B cell (primary cell): ENCODE measurements at regions not wholly inside any gene's neighbourhood (a gene's known extent, or its start where the extent isn't known, plus 50 kb on each side); places are given as distances from the start of the nearest gene placed in this dataset.

Experiments
- ATAC-seq: fragments of 200-7000 bp; cut with Tn5 transposase; one replicate; pipeline ENCODE4 v1.10.0; 2021; ENCODE audit warnings: low read depth, mild to moderate bottlenecking, moderate number of reproducible peaks, moderate library complexity
- CTCF ChIA-PET: fragments of 350-600 bp; sonication (Branson Sonifier 250); formaldehyde crosslinking; loops from one replicate; lab custom pipeline; 2021; ENCODE audit warnings: antibody characterized with exemption, inconsistent platforms; lab: Charles Lee
- POLR2A ChIA-PET: fragments of 350-600 bp; sonication (Branson Sonifier 250); formaldehyde crosslinking; loops from one replicate; lab custom pipeline; 2021; ENCODE audit warnings: antibody characterized with exemption; lab: Charles Lee
- DNase-seq: peaks from one replicate; pipeline ENCODE4 v3.0.0; 2013
- H2AFZ ChIP-seq: 2 replicates; pipeline ENCODE4 v1.6.1; 2012; ENCODE audit warnings: mild to moderate bottlenecking, low read depth, low read length; ENCODE audit not compliant: insufficient read depth, poor library complexity, severe bottlenecking
- H3K27ac ChIP-seq, 2 donors: 1 replicate in 1 of 2; 2 replicates in 1 of 2; pipeline ENCODE4 v1.5.1; 2012 to 2013; ENCODE audit warnings: low read length in 2 of 2, mild to moderate bottlenecking in 2 of 2, moderate library complexity in 1 of 2
- H3K27me3 ChIP-seq, 4 experiments: fragments of 200-600 bp in 1 of 4; sonication (generic) in 1 of 4; replicated peaks in 1 of 4; 1 replicate in 2 of 4; 2 replicates in 2 of 4; pipeline versions ENCODE4 v1.6.1 to v1.7.0; 2013 to 2016; ENCODE audit warnings: low read length in 3 of 4, mild to moderate bottlenecking in 2 of 4, mixed read lengths in 1 of 4, moderate library complexity in 1 of 4; ENCODE audit not compliant: insufficient read depth in 4 of 4, control insufficient read depth in 3 of 4; ENCODE audit errors: control extremely low read depth in 1 of 4
- H3K36me3 ChIP-seq, 2 experiments: replicated peaks in 1 of 2; 1 replicate in 1 of 2; 2 replicates in 1 of 2; pipeline versions ENCODE4 v1.6.1 to v1.7.1; 2013; ENCODE audit warnings: low read length in 1 of 2; ENCODE audit not compliant: insufficient read depth in 2 of 2, control insufficient read depth in 1 of 2; ENCODE audit errors: control extremely low read depth in 1 of 2, extremely low read depth in 1 of 2
- H3K4me1 ChIP-seq, 2 donors: fragments of 200-600 bp in 1 of 2; sonication (generic) in 1 of 2; 1 replicate in 1 of 2; 2 replicates in 1 of 2; pipeline versions ENCODE4 v1.5.1 to v1.6.1; 2013 to 2017; ENCODE audit warnings: low read length in 2 of 2; ENCODE audit not compliant: control insufficient read depth in 2 of 2, insufficient read depth in 2 of 2
- H3K4me2 ChIP-seq: replicated peaks from 2 replicates; pipeline ENCODE3; 2012; ENCODE audit warnings: mild to moderate bottlenecking, low read depth, low read length; ENCODE audit not compliant: poor library complexity, severe bottlenecking
- H3K4me3 ChIP-seq, 5 experiments: fragments of 200-600 bp in 1 of 5; sonication (generic) in 1 of 5; 1 replicate in 3 of 5; 2 replicates in 2 of 5; pipeline versions ENCODE4 v1.5.1 to v1.7.0; 2011 to 2016; ENCODE audit warnings: low read length in 4 of 5, mild to moderate bottlenecking in 4 of 5, low read depth in 2 of 5, control low read depth in 1 of 5, moderate library complexity in 1 of 5; ENCODE audit not compliant: insufficient read depth in 1 of 5; ENCODE audit errors: control extremely low read depth in 1 of 5, extremely low read depth in 1 of 5
- H3K79me2 ChIP-seq: fragments of 200-600 bp; sonication (generic); one replicate; pipeline ENCODE4 v1.6.0; 2016; ENCODE audit warnings: low read length; ENCODE audit not compliant: control insufficient read depth, insufficient read depth
- H3K9ac ChIP-seq: fragments of 200-600 bp; sonication (generic); 2 replicates; pipeline ENCODE4 v1.6.1; 2017; ENCODE audit warnings: mild to moderate bottlenecking, low read length, moderate library complexity
- H3K9me3 ChIP-seq, 3 donors: one replicate each; pipeline versions ENCODE4 v1.6.1 to v1.7.1; 2013; ENCODE audit warnings: low read length in 2 of 3; ENCODE audit not compliant: control insufficient read depth in 2 of 3, insufficient read depth in 1 of 3; ENCODE audit errors: control extremely low read depth in 1 of 3
- H4K20me1 ChIP-seq: 2 replicates; pipeline ENCODE4 v1.6.0; 2012; ENCODE audit warnings: mild to moderate bottlenecking, low read length; ENCODE audit not compliant: insufficient read depth, control insufficient read depth, poor library complexity, severe bottlenecking
- H3K27ac Mint-ChIP-seq: one replicate; pipeline ENCODE4 v1.8.0; 2021; ENCODE audit warnings: mixed read lengths
- H3K27me3 Mint-ChIP-seq: one replicate; pipeline ENCODE4 v1.8.0; 2021; ENCODE audit warnings: mixed read lengths
- H3K4me1 Mint-ChIP-seq: one replicate; pipeline ENCODE4 v1.8.0; 2021; ENCODE audit warnings: mixed read lengths
- H3K4me3 Mint-ChIP-seq: one replicate; pipeline ENCODE4 v1.8.0; 2021; ENCODE audit warnings: mixed read lengths
- H3K9me3 Mint-ChIP-seq: one replicate; pipeline ENCODE4 v1.8.0; 2022; ENCODE audit warnings: mixed read lengths; ENCODE audit not compliant: insufficient read depth
- CTCF ChIP-seq: fragments of 200-600 bp; IDR thresholded peaks from one replicate; pipeline ENCODE4 v1.8.0; 2022; ENCODE audit warnings: antibody characterized with exemption, mild to moderate bottlenecking
- EZH2 ChIP-seq: IDR thresholded peaks from 2 replicates; pipeline ENCODE4 v1.6.1; 2012; ENCODE audit warnings: borderline replicate concordance, low read depth, mild to moderate bottlenecking, moderate library complexity, low read length; ENCODE audit not compliant: insufficient read depth, poor library complexity, severe bottlenecking
- WGBS: methylation state at CpG from one replicate; pipeline ENCODE4 v1.1.5; 2013; ENCODE audit warnings: missing lambda C conversion rate; ENCODE audit not compliant: insufficient coverage; 5-methylcytosine and 5-hydroxymethylcytosine counted together
- intact Hi-C: fragments of 100-400 bp; cut with micrococcal nuclease; formaldehyde crosslinking; loops from one replicate; pipeline ENCODE4 v1.10.0; 2022

GRCh38 chr12:75702477-75703093, 191.2 kb upstream of the KRR1 start:
- Histone ChIP-seq H4K20me1 (no peaks in the 10 kb centered on the region), H2AFZ (no peak overlapping the region), H3K27me3 (no peaks in the 10 kb centered on the region), H3K4me1 (no peaks in the 10 kb centered on the region), H3K36me3 (no peaks in the 10 kb centered on the region), H3K4me3 (no peak overlapping the region), H3K79me2 (no peaks in the 10 kb centered on the region), H3K9ac (no peak overlapping the region), H3K9me3 (no peaks in the 10 kb centered on the region), H3K27ac (no peak overlapping the region), H3K4me2 (no peak overlapping the region)
- H3K27ac Mint-ChIP-seq: no peak overlapping the region
- no peaks in the 10 kb centered on the region for H3K9me3 Mint-ChIP-seq
- no peak for DNase-seq
- no peaks in the 10 kb centered on the region for H3K4me1 Mint-ChIP-seq
- ATAC-seq: no peak
- no CpG with 5 or more reads among the region's 5 CpGs for WGBS
- intact Hi-C loops: no loop called here
- H3K4me3 Mint-ChIP-seq: no peak overlapping the region
- CTCF ChIA-PET: no interaction called here
- no peaks in the 10 kb centered on the region for H3K27me3 Mint-ChIP-seq
- POLR2A ChIA-PET: no interaction called here
- TF ChIP-seq EZH2: no peak
- TF ChIP-seq CTCF: no peak

GRCh38 chr12:75701859-75702258, 190.4 kb upstream of the KRR1 start:
- no peak overlapping the region for H3K9ac ChIP-seq
- no peaks in the 10 kb centered on the region for H4K20me1 ChIP-seq
- H3K79me2 ChIP-seq: no peaks in the 10 kb centered on the region
- Mint-ChIP-seq H3K27ac (no peak overlapping the region), H3K4me1 (no peaks in the 10 kb centered on the region), H3K27me3 (no peaks in the 10 kb centered on the region), H3K9me3 (no peaks in the 10 kb centered on the region), H3K4me3 (no peak overlapping the region)
- H3K4me1 ChIP-seq: no peaks in the 10 kb centered on the region
- ChIA-PET CTCF (no interaction called here), POLR2A (no interaction called here)
- no peak overlapping the region for H3K4me2 ChIP-seq
- no peak for TF ChIP-seq CTCF
- no peak for TF ChIP-seq EZH2
- H3K27ac ChIP-seq: no peak overlapping the region
- H3K9me3 ChIP-seq: no peaks in the 10 kb centered on the region
- no peak overlapping the region for H2AFZ ChIP-seq
- no peaks in the 10 kb centered on the region for H3K36me3 ChIP-seq
- intact Hi-C loops: no loop called here
- ATAC-seq (no peak), DNase-seq (no peak)
- 100% methylated on average over 1 of the region's 2 CpGs for WGBS
- H3K27me3 ChIP-seq: no peaks in the 10 kb centered on the region
- no peak overlapping the region for H3K4me3 ChIP-seq
